Mucosa of descending colon (tissue), 3 donors: ENCODE measurements at regions not wholly inside any gene's neighbourhood (a gene's known extent, or its start where the extent isn't known, plus 50 kb on each side); places are given as distances from the start of the nearest gene placed in this dataset.

Source experiments
- ATAC-seq: fragments of 200-7000 bp; cut with Tn5 transposase; one replicate; pipeline ENCODE4 v1.9.1; 2020; ENCODE audit warnings: mild to moderate bottlenecking, moderate library complexity
- DNase-seq, 3 donors: peaks; one replicate each; pipeline ENCODE4 v3.0.0-alpha.2; 2020
- H3K36me3 ChIP-seq: fragments of 200-600 bp; one replicate; pipeline ENCODE4 v1.8.0; 2021; ENCODE audit warnings: low read depth, mild to moderate bottlenecking
- H3K4me1 ChIP-seq: fragments of 200-600 bp; one replicate; pipeline ENCODE4 v1.8.0; 2021; ENCODE audit warnings: low read depth, mild to moderate bottlenecking
- H3K4me3 ChIP-seq: fragments of 200-600 bp; one replicate; pipeline ENCODE4 v1.8.0; 2021; ENCODE audit warnings: mild to moderate bottlenecking
- H3K9me3 ChIP-seq: fragments of 200-600 bp; one replicate; pipeline ENCODE4 v1.8.0; 2021; ENCODE audit warnings: mild to moderate bottlenecking
- CTCF ChIP-seq: fragments of 200-600 bp; IDR thresholded peaks from one replicate; pipeline ENCODE4 v1.8.0; 2022; ENCODE audit warnings: antibody characterized with exemption, mild to moderate bottlenecking
- intact Hi-C, 2 donors: fragments of 100-400 bp; cut with DNase I in 1 of 2; cut with micrococcal nuclease in 1 of 2; formaldehyde crosslinking; loops; one replicate each; pipeline versions ENCODE4 v1.11.0 to v1.11.1; 2022; cut with DNase I, micrococcal nuclease
- donor health status: DM: no; HTN: no; CAD: no; lungs with moderate emphysema.
- donor health status: DM: no; HTN: no; CAD: no.
- donor health status: DM: no; HTN: yes; CAD: no.

- Histone ChIP-seq H3K9me3 (no peaks in the 10 kb centered on the region), H3K4me1 (no peaks in the 10 kb centered on the region), H3K36me3 (no peaks in the 10 kb centered on the region), H3K4me3 (no peak overlapping the region)
- no peak for TF ChIP-seq CTCF
- intact Hi-C loops, result no loop called here
- ATAC-seq, result no peak
- DNase-seq, result no peak
Measured at GRCh38 chr5:168117469-168117868, 174.0 kb upstream of the WWC1 start.

- no peak for TF ChIP-seq CTCF
- Histone ChIP-seq H3K36me3 (no peaks in the 10 kb centered on the region), H3K4me3 (no peak overlapping the region), H3K4me1 (no peaks in the 10 kb centered on the region), H3K9me3 (no peaks in the 10 kb centered on the region)
- DNase-seq, result no peak
- intact Hi-C loops, result no loop called here
- peak; percentile 28 for ATAC-seq
Measured at GRCh38 chr5:168118042-168118668, 173.3 kb upstream of the WWC1 start.

GRCh38 chr5:168120401-168121137, 170.9 kb upstream of the WWC1 start:
- H3K9me3 ChIP-seq, result no peaks in the 10 kb centered on the region
- ATAC-seq, result no peak
- no peak overlapping the region for H3K4me3 ChIP-seq
- TF ChIP-seq CTCF, result no peak
- no peak for DNase-seq
- no peaks in the 10 kb centered on the region for H3K36me3 ChIP-seq
- H3K4me1 ChIP-seq, result no peaks in the 10 kb centered on the region
- intact Hi-C loops, result no loop called here

DNA sequence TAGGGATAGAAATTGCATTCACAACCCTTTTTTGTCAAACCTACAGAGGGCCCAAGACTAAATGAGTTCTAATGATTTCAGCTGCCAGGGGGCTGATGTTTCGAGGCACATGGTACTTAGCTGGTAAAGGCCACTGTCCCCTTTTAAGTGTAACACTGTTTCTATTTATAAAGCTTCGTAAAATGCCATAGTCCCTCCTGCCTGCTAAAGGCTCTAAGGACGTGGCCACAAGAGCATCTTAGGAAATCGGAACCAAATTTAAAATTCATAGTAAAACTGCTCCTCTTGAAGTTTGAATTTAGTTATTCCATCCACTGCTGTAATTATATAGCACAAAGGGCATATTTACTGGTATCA, 170.3 kb upstream of the WWC1 start:
- intact Hi-C loops, result no loop called here
- Histone ChIP-seq H3K36me3 (no peaks in the 10 kb centered on the region), H3K9me3 (no peaks in the 10 kb centered on the region), H3K4me3 (no peak overlapping the region), H3K4me1 (no peaks in the 10 kb centered on the region)
- ATAC-seq, result no peak
- TF ChIP-seq CTCF, result no peak
- DNase-seq, result no peak

DNA sequence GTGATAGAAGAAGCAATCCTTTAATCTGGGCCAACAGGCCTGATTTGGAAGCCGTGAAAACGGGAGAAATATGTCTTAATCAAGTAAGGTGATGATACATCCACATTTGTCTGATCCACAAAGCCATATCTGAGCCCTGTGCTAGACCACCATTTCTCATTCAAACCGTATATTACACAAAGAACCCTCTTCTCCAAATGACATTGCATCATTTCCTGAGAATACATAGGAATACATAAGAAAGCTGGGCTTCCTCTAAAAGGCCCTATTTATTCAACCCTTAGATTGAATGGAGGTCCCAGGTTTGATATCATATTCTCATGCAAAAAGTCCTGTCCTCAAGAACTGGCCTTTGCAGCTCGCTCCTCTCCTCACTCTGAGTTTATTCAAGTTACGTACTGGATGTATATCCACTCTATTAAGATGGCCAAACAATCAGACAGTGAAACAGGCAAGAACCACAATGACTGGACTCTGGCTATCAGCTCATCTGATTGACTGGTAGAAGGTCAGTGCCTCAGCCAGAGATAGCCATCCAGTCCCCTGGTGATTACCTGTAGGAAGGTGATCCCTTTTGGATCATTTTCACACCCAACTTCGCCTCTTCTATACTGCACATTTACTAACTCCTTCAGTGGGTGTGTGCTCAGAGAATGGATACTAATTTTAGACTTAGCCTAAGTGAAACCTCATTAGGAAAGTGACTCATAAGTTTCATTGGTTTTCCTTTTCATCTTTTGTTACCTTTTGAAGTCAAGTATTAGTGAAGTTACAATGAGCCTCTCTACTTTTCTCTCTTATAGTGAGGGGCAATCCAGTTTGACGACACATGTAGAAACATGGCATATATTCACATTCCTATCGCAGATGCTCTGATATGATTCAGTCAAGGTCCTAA, 167.6 kb upstream of the WWC1 start:
- no peaks in the 10 kb centered on the region for H3K36me3 ChIP-seq
- no peaks in the 10 kb centered on the region for H3K9me3 ChIP-seq
- DNase-seq (no peak), ATAC-seq (no peak)
- no peak overlapping the region for H3K4me3 ChIP-seq
- intact Hi-C loops, result no loop called here
- H3K4me1 ChIP-seq, result no peaks in the 10 kb centered on the region
- TF ChIP-seq CTCF, result no peak
